ENCODE measurements at regions not wholly inside any gene's neighbourhood (a gene's known extent, or its start where the extent isn't known, plus 50 kb on each side); places are given as distances from the start of the nearest gene placed in this dataset.
"Not testable (repeated sequence)": the region's sequence is repeated elsewhere in the genome, so short reads cannot be mapped to it uniquely, and the experiment has no call there.

DNA sequence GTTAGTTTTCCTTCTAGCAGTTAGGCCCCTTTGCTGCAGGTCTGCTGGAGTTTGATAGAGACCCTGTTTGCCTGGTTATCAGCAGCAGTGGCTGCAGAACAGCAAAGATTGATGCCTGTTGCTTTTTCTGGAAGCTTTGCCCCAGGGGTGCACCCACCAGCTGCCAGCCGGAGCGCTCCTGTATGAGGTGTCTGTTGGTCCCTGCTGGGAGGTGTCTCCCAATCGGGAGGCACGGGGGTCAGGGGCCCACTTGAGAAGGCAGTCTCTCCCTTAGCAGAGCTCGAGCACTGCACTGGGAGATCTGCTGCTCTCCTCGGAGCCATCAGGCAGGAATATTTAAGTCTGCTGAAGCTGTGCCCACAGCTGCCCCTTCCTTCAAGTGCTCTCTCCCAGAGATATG is 825.3 kb upstream of the GRM7 start:
- Histone ChIP-seq H3K27ac (ENCODE audit: low read length) (no peak overlapping the region), H3K27me3 (ENCODE audit: control insufficient read depth, insufficient read depth, low read length) (no peaks in the 10 kb centered on the region), H3K36me3 (ENCODE audit: control insufficient read depth, insufficient read depth, low read length) (no peaks in the 10 kb centered on the region), H3K4me3 (ENCODE audit: low read length) (no peak overlapping the region), H3K4me1 (ENCODE audit: control insufficient read depth, insufficient read depth, low read length) (no peaks in the 10 kb centered on the region), H3K9me3 (replicated peaks; ENCODE audit: control insufficient read depth, low read depth, low read length) (peaks cover 27% of the 10 kb centered on the region)
- WGBS (ENCODE audit: insufficient coverage) = 88% methylated on average over 6 of the region's 6 CpGs
- no peak for DNase-seq

DNA sequence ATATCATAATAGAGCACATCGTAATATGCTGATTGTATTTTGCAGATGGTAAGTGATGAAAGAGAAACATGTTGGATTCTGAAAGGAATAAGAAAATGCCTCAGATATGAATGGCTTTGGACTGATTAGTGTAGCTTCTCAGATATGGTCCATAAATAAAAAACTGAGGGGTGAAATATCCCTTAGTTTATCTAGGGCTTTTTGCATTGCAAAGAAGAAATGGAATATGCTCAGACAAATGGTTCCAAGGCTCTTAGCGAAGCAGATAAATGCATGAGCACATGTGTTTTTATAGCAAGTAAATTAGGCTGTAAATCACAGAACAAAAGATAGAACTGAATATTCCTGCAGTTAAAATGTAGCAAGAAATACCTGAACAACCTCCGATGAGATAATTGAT is 820.9 kb upstream of the GRM7 start:
- H3K9me3 ChIP-seq (replicated peaks; ENCODE audit: control insufficient read depth, low read depth, low read length) = peaks cover 23% of the 10 kb centered on the region
- 60% methylated on average over 1 of the region's 3 CpGs for WGBS (ENCODE audit: insufficient coverage)
- no peak overlapping the region for H3K4me3 ChIP-seq (ENCODE audit: low read length)
- H3K4me1 ChIP-seq (ENCODE audit: control insufficient read depth, insufficient read depth, low read length) = no peaks in the 10 kb centered on the region
- H3K27me3 ChIP-seq (ENCODE audit: control insufficient read depth, insufficient read depth, low read length) = no peaks in the 10 kb centered on the region
- DNase-seq = no peak
- no peaks in the 10 kb centered on the region for H3K36me3 ChIP-seq (ENCODE audit: control insufficient read depth, insufficient read depth, low read length)
- H3K27ac ChIP-seq (ENCODE audit: low read length) = no peak overlapping the region

DNA sequence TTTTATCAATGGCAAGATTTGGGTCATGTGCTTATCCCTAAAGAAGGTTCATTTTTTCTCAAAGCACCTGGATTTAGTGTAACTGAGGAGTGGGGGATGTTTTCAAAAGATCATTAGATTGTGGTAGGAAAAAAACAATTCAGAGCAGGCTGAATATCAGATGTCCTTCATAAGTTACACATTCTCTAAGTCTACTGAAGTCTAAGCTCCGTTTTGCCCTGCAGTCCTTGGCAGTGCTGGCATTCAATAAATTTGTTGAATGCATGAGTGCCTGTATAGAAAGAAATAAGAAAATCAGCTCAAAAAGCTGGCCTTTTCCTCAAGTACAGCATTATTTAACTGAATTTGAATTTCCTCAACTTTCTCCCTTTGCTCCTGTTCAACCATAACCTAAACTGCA is 819.0 kb upstream of the GRM7 start:
- Histone ChIP-seq H3K4me3 (ENCODE audit: low read length) (no peak overlapping the region), H3K27ac (ENCODE audit: low read length) (no peak overlapping the region), H3K9me3 (replicated peaks; ENCODE audit: control insufficient read depth, low read depth, low read length) (peaks cover 13% of the 10 kb centered on the region), H3K4me1 (ENCODE audit: control insufficient read depth, insufficient read depth, low read length) (no peaks in the 10 kb centered on the region), H3K27me3 (ENCODE audit: control insufficient read depth, insufficient read depth, low read length) (no peaks in the 10 kb centered on the region), H3K36me3 (ENCODE audit: control insufficient read depth, insufficient read depth, low read length) (no peaks in the 10 kb centered on the region)
- no CpG with 5 or more reads among the region's 1 CpG for WGBS (ENCODE audit: insufficient coverage)
- no peak for DNase-seq

DNA sequence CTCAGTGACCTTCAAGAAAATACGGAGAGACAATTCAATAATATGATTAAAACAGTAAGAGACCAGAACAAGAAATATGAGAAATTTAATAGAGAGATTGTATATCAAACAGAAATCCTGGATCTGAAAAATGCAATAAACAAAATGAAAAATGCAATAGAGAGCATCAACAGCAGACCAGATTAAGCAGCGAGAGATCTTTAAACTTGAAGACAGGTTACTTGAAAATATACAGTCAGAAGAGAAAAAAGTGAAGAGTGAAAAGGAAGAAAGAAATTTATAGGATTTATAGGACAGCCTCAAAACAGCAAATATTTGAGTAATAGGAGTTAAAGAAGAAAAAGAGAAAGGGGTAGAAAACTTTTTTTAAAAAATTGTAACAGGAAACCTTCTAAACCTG is 813.9 kb upstream of the GRM7 start:
- Histone ChIP-seq H3K27me3 (ENCODE audit: control insufficient read depth, insufficient read depth, low read length) (no peaks in the 10 kb centered on the region), H3K27ac (ENCODE audit: low read length) (no peak overlapping the region), H3K36me3 (ENCODE audit: control insufficient read depth, insufficient read depth, low read length) (no peaks in the 10 kb centered on the region), H3K9me3 (replicated peaks; ENCODE audit: control insufficient read depth, low read depth, low read length) (peaks cover 15% of the 10 kb centered on the region), H3K4me1 (ENCODE audit: control insufficient read depth, insufficient read depth, low read length) (no peaks in the 10 kb centered on the region), H3K4me3 (ENCODE audit: low read length) (no peak overlapping the region)
- DNase-seq = no peak
- WGBS (ENCODE audit: insufficient coverage) = no CpG with 5 or more reads among the region's 2 CpGs

DNA sequence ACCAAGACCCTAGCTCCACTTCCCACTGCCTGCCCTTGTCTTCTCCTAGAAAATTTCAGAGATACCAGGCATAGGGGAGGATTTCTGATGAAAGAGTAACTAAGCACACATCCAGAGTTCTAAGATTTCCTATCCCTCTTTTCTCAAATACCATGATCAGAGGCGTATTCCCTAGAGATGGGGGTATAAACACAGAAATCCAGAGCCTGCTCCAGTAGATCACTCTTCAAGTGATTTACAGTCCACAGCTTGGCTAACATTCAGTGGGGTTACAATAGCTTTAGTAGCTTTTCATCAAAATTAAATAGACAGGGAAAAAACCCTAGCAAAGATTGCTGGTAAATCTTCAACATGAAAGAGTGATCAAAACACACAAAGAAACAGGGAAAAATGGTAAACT is 800.7 kb upstream of the GRM7 start:
- no peaks in the 10 kb centered on the region for H3K9me3 ChIP-seq (replicated peaks; ENCODE audit: control insufficient read depth, low read depth, low read length)
- no peaks in the 10 kb centered on the region for H3K36me3 ChIP-seq (ENCODE audit: control insufficient read depth, insufficient read depth, low read length)
- H3K4me1 ChIP-seq (ENCODE audit: control insufficient read depth, insufficient read depth, low read length) = no peaks in the 10 kb centered on the region
- no peak for DNase-seq
- no peak overlapping the region for H3K4me3 ChIP-seq (ENCODE audit: low read length)
- H3K27ac ChIP-seq (ENCODE audit: low read length) = no peak overlapping the region
- no CpG with 5 or more reads among the region's 1 CpG for WGBS (ENCODE audit: insufficient coverage)
- H3K27me3 ChIP-seq (ENCODE audit: control insufficient read depth, insufficient read depth, low read length) = no peaks in the 10 kb centered on the region

DNA sequence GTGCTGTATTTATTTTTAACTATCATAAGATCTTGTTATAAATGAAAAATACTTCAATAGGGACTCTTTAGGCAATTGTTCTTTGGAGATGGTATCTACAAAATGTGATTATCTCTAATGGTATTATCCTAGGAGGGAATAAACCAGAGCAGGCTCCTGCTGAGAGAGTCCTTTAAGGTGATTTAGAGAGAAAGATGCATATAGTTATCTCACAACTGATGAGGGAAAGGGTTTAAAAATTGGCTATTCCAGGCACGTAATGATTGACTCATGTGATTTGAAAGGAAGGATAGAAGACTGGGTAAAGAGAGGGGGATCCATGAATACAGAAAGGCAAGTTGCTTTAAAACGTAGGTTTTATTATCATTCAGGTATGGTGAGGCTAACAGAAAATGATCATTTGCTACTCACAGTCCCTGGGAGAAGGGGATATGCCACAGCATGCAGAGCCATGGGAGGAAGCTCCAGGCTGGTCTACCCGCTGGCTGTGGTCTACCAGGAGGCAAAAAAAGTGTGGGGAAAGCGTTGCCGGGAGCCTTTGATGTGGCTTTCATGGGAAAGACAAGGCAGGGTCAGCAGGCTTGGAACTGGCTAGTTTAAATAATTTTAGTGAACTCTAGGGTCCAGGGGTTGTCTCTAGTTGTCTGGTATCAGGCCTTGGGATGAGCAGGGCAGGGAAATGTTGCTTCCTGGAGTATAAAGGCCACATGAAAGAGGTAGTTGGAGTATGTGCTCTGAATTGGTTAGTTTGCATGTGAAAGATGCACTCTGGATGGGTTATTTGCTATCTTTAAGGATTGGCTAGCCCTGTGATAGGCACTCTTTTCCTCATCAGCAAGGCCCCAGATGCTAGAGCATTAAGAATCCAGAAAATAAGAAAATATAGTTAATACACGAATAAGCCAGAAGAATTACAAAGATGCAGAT is 798.4 kb upstream of the GRM7 start:
- Histone ChIP-seq H3K4me1 (ENCODE audit: control insufficient read depth, insufficient read depth, low read length) (no peaks in the 10 kb centered on the region), H3K36me3 (ENCODE audit: control insufficient read depth, insufficient read depth, low read length) (no peaks in the 10 kb centered on the region), H3K4me3 (ENCODE audit: low read length) (no peak overlapping the region), H3K27me3 (ENCODE audit: control insufficient read depth, insufficient read depth, low read length) (no peaks in the 10 kb centered on the region), H3K27ac (ENCODE audit: low read length) (no peak overlapping the region), H3K9me3 (replicated peaks; ENCODE audit: control insufficient read depth, low read depth, low read length) (no peaks in the 10 kb centered on the region)
- DNase-seq = no peak
- WGBS (ENCODE audit: insufficient coverage) = 90% methylated on average over 5 of the region's 6 CpGs

DNA sequence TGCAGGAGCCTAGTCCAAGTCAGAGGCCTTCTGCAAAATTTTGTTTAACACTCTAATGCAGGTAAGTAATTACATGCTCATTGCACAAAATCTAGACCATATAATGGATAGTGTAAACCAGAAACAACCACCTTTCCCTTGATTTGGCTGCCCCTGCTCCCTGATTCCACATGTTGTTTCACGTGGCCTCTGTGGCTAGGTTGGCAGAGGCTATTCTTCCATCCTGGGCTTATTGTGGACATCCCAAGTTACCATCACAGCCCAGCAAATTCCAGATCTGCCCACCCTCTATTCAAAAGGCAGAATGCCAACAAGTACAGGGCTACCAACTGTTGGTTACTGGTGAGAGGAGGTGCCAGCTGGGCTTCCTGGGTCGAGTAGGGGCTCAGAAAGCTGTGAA is 794.5 kb upstream of the GRM7 start:
- no peak for DNase-seq
- Histone ChIP-seq H3K4me1 (ENCODE audit: control insufficient read depth, insufficient read depth, low read length) (no peaks in the 10 kb centered on the region), H3K27me3 (ENCODE audit: control insufficient read depth, insufficient read depth, low read length) (no peaks in the 10 kb centered on the region), H3K27ac (ENCODE audit: low read length) (no peak overlapping the region), H3K9me3 (replicated peaks; ENCODE audit: control insufficient read depth, low read depth, low read length) (no peaks in the 10 kb centered on the region), H3K36me3 (ENCODE audit: control insufficient read depth, insufficient read depth, low read length) (no peaks in the 10 kb centered on the region), H3K4me3 (ENCODE audit: low read length) (no peak overlapping the region)
- 86% methylated on average over 1 of the region's 2 CpGs for WGBS (ENCODE audit: insufficient coverage)

DNA sequence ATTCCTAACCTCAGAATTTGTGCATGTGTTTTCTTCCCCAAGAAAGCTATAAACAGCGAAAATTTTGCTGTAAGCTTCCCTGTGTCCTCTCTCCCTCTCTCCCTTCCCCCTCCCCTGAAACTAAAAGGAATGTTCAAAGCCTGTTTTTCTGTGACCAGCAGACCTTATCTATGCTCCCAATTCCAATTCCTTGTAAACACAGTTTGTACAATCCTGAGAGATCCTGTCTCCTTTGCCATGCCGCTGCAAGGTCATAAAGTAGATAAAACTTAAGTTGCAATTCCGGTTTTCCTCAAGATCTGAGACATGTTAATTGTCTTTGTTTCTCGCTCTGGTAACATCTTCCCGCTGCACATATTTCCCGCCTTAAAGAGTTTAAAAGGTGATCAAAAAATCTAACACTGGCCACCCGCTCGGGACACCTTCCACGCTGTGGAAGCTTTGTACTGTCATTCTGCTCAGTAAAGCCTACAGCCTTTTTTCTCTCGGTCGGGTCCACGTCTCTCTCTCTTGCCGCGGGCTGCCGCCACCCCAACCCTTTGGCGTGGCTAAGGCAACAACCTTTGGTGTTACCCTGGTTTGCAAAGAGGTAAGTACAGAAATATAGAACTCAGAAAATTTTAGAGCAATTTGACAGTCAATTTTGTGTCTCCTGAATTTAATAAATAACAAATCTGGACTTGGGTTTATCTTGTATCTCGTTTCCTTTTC is 793.9 kb upstream of the GRM7 start:
- not testable (repeated sequence) for H3K27me3 ChIP-seq (ENCODE audit: control insufficient read depth, insufficient read depth, low read length); H3K9me3 ChIP-seq (replicated peaks; ENCODE audit: control insufficient read depth, low read depth, low read length); H3K36me3 ChIP-seq (ENCODE audit: control insufficient read depth, insufficient read depth, low read length); H3K27ac ChIP-seq (ENCODE audit: low read length); H3K4me3 ChIP-seq (ENCODE audit: low read length); DNase-seq; H3K4me1 ChIP-seq (ENCODE audit: control insufficient read depth, insufficient read depth, low read length)
- 84% methylated on average over 4 of the region's 17 CpGs for WGBS (ENCODE audit: insufficient coverage)

DNA sequence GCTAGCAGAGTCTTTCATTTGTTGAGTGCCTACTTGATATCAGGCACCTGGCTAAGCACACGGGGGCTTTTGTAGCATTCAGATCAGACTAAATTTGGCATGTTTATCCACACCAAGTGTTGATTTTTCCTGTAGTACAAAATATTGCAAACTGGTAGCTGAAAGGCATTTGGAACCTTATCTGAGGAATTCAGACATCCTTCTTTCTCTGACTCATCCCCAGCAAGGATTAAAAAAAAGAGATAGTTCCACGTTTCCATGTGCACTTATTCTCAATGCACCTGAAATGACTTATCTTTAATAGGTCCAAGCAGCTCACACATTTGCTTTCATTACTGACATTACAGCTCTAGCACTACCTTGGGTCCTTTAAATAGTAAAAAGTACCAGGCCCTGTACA is 786.0 kb upstream of the GRM7 start:
- Histone ChIP-seq H3K27me3 (ENCODE audit: control insufficient read depth, insufficient read depth, low read length) (no peaks in the 10 kb centered on the region), H3K36me3 (ENCODE audit: control insufficient read depth, insufficient read depth, low read length) (no peaks in the 10 kb centered on the region), H3K4me1 (ENCODE audit: control insufficient read depth, insufficient read depth, low read length) (peaks cover 2% of the 10 kb centered on the region), H3K4me3 (ENCODE audit: low read length) (no peak overlapping the region), H3K27ac (ENCODE audit: low read length) (no peak overlapping the region), H3K9me3 (replicated peaks; ENCODE audit: control insufficient read depth, low read depth, low read length) (peaks cover 2% of the 10 kb centered on the region)
- WGBS (ENCODE audit: insufficient coverage) = 66% methylated on average over 2 of the region's 2 CpGs
- DNase-seq = no peak

DNA sequence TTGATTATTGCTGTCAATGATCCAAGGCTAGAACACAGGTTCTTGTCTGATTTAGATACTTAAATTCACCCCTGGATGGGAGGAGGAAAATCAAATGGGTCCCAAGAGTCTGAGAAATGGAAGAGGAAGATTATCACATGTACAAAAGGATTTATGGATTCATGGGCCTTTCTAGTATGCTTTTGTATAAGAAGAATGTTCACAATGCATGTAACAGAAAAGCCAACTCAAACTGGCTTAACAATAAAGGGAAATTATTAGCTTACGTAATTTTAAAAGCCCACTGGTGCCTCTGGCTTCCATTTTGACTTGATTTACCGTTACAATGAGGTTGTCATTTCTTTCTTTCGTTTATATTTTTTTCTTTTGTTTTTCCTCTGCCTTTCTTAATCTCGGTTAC is 782.5 kb upstream of the GRM7 start:
- H3K27ac ChIP-seq (ENCODE audit: low read length) = peak overlapping the region; percentile 86
- peaks cover 2% of the 10 kb centered on the region for H3K9me3 ChIP-seq (replicated peaks; ENCODE audit: control insufficient read depth, low read depth, low read length)
- no peaks in the 10 kb centered on the region for H3K27me3 ChIP-seq (ENCODE audit: control insufficient read depth, insufficient read depth, low read length)
- H3K4me1 ChIP-seq (ENCODE audit: control insufficient read depth, insufficient read depth, low read length) = peaks cover 2% of the 10 kb centered on the region
- H3K4me3 ChIP-seq (ENCODE audit: low read length) = no peak overlapping the region
- DNase-seq = peak; percentile 72
- H3K36me3 ChIP-seq (ENCODE audit: control insufficient read depth, insufficient read depth, low read length) = no peaks in the 10 kb centered on the region
- 60% methylated on average over 1 of the region's 4 CpGs for WGBS (ENCODE audit: insufficient coverage)

All from muscle of leg (tissue), 3 donors.